Endothelial cell of umbilical vein (primary cell): ENCODE measurements at regions not wholly inside any gene's neighbourhood (a gene's known extent, or its start where the extent isn't known, plus 50 kb on each side); places are given as distances from the start of the nearest gene placed in this dataset.

Experiments
- BruUV-seq: library from RNA; stranded (reverse); fragments of 400-500 nt; replicated peaks from 2 replicates; lab custom pipeline; 2021; lab: Mats Ljungman, UMichigan
- CTCF ChIA-PET: fragments of 300-600, 350-600 bp; sonication (Branson Sonifier 250); formaldehyde crosslinking; loops from one replicate; lab custom pipeline; 2021; ENCODE audit warnings: antibody characterized with exemption, inconsistent platforms; lab: Charles Lee
- POLR2A ChIA-PET: fragments of 300-600, 350-600 bp; sonication (Branson Sonifier 250); formaldehyde crosslinking; loops from one replicate; lab custom pipeline; 2021; ENCODE audit warnings: antibody characterized with exemption, inconsistent platforms; lab: Charles Lee
- DNase-seq: peaks from one replicate; pipeline ENCODE4 v3.0.0-alpha.2; 2011; ENCODE audit warnings: low read depth, low spot score
- FAIRE-seq: peaks from 2 replicates; lab custom pipeline; 2011; peaks lifted over from hg19 to GRCh38; lab: Jason Lieb, UNC
- H2AFZ ChIP-seq: 2 replicates; pipeline ENCODE4 v1.6.0; 2012; ENCODE audit warnings: low read depth, low read length, control low read depth, inconsistent platforms
- H3K27ac ChIP-seq: 2 replicates; pipeline ENCODE4 v1.5.1; 2011; ENCODE audit warnings: low read depth, mild to moderate bottlenecking, control low read depth, low read length, moderate library complexity; ENCODE audit not compliant: insufficient read depth
- H3K27me3 ChIP-seq, 2 experiments: 2 replicates each; pipeline versions ENCODE4 v1.6.0 to v1.6.1; 2011; ENCODE audit warnings: low read length in 2 of 2, mixed read lengths in 1 of 2; ENCODE audit not compliant: control insufficient read depth in 2 of 2, insufficient read depth in 2 of 2
- H3K36me3 ChIP-seq, 2 experiments: 2 replicates in 1 of 2; 3 replicates in 1 of 2; pipeline ENCODE4 v1.5.1; 2011; ENCODE audit warnings: low read length in 2 of 2, mild to moderate bottlenecking in 1 of 2, moderate library complexity in 1 of 2; ENCODE audit not compliant: control insufficient read depth in 2 of 2, insufficient read depth in 2 of 2; ENCODE audit errors: extremely low read depth in 1 of 2
- H3K4me1 ChIP-seq: 3 replicates; pipeline ENCODE4 v1.5.1; 2011; ENCODE audit warnings: mild to moderate bottlenecking, low read length; ENCODE audit not compliant: control insufficient read depth, insufficient read depth; ENCODE audit errors: extremely low read depth
- H3K4me2 ChIP-seq: 2 replicates; pipeline ENCODE4 v1.6.1; 2011; ENCODE audit warnings: low read length, control low read depth, mixed read lengths; ENCODE audit not compliant: insufficient read depth
- H3K4me3 ChIP-seq, 3 experiments: fragments of 200-600 bp in 1 of 3; sonication (generic), shearing (Covaris generic) in 1 of 3; replicated peaks in 1 of 3; 2 replicates each; pipeline ENCODE4 v1.5.1; 2011 to 2016; ENCODE audit warnings: control low read depth in 3 of 3, low read length in 3 of 3, mild to moderate bottlenecking in 2 of 3, inconsistent platforms in 1 of 3, low read depth in 1 of 3, moderate library complexity in 1 of 3; ENCODE audit not compliant: insufficient read depth in 1 of 3
- H3K79me2 ChIP-seq: 2 replicates; pipeline ENCODE4 v1.6.0; 2012; ENCODE audit warnings: low read length, inconsistent platforms; ENCODE audit not compliant: control insufficient read depth, insufficient read depth
- H3K9ac ChIP-seq: replicated peaks from 2 replicates; pipeline ENCODE3; 2011; ENCODE audit warnings: low read length, control low read depth; ENCODE audit not compliant: insufficient read depth; ENCODE audit errors: extremely low read depth
- H3K9me1 ChIP-seq: replicated peaks from 3 replicates; pipeline ENCODE4 v1.6.0; 2011; ENCODE audit warnings: mild to moderate bottlenecking, low read length; ENCODE audit not compliant: control insufficient read depth, insufficient read depth; ENCODE audit errors: extremely low read depth
- H3K9me3 ChIP-seq: replicated peaks from 2 replicates; pipeline ENCODE4 v1.5.1; 2012; ENCODE audit warnings: low read length, inconsistent platforms; ENCODE audit not compliant: control insufficient read depth, insufficient read depth
- H4K20me1 ChIP-seq: replicated peaks from 2 replicates; pipeline ENCODE3; 2011; ENCODE audit warnings: mild to moderate bottlenecking, low read length; ENCODE audit not compliant: control insufficient read depth, insufficient read depth; ENCODE audit errors: extremely low read depth
- EZH2 ChIP-seq: IDR thresholded peaks from 2 replicates; pipeline ENCODE4 v1.6.1; 2012; ENCODE audit warnings: borderline replicate concordance, low read depth, mild to moderate bottlenecking, moderate library complexity, low read length, inconsistent platforms; ENCODE audit not compliant: severe bottlenecking
- FOS ChIP-seq: IDR thresholded peaks from 2 replicates; pipeline ENCODE4 v1.6.1; 2011; ENCODE audit warnings: mild to moderate bottlenecking, low read length, moderate library complexity, borderline replicate concordance; ENCODE audit not compliant: insufficient read depth
- JUN ChIP-seq: IDR thresholded peaks from 2 replicates; pipeline ENCODE4 v1.6.1; 2011; ENCODE audit warnings: borderline replicate concordance, low read depth; ENCODE audit not compliant: insufficient read length, insufficient read depth
- MYC ChIP-seq: IDR thresholded peaks from one replicate; pipeline ENCODE4 v1.6.1; 2011; ENCODE audit warnings: mild to moderate bottlenecking, low read depth, low read length
- POLR2A ChIP-seq: IDR thresholded peaks from 2 replicates; pipeline ENCODE4 v1.6.1; 2012; ENCODE audit warnings: low read depth, mild to moderate bottlenecking, control low read depth, low read length
- dilution Hi-C: fragments of 300-500 bp; cut with MboI; formaldehyde crosslinking; loops from one replicate; pipeline ENCODE4 v1.15.0; 2019; ENCODE audit warnings: low sequenced_read_pairs; ENCODE audit not compliant: extremely low pct_ligation_motif_present
- intact Hi-C: fragments of 100-400 bp; cut with micrococcal nuclease; formaldehyde crosslinking; loops from one replicate; pipeline ENCODE4 v1.10.0; 2022
- TF ChIP-seq, protein P1 (sequence below): IDR thresholded peaks from 2 replicates; pipeline ENCODE4 v1.6.1; 2011; ENCODE audit not compliant: insufficient read depth, insufficient read length
- TF ChIP-seq, protein P2 (sequence below), 2 donors: IDR thresholded peaks; 1 replicate in 1 of 2; 2 replicates in 1 of 2; pipeline ENCODE4 v1.5.1; 2011; ENCODE audit warnings: low read length in 2 of 2, mild to moderate bottlenecking in 2 of 2, moderate library complexity in 2 of 2, control low read depth in 1 of 2, inconsistent platforms in 1 of 2, low read depth in 1 of 2; ENCODE audit not compliant: insufficient read depth in 1 of 2; ENCODE audit errors: extremely low read depth in 1 of 2

DNA sequence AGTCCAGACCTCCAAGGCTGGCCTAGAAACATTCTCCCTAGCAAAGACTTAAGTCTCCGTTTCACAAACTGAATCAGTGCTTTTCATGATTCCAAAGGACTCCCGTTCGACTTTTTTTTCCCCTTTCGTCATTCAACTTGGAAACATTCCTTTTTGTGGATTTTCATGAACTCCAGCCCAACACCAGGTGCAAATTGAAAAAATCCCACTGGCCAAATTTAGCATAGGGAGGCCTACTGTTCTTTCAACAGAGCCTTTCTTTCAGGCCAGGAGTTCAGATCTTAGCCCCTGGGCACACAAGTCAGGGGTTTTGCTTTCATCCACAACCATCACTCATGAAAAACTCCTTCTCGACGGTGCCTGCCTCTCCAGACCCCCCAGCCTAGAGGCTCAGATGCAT lies 285.3 kb downstream of the PIK3R1 start:
- POLR2A ChIA-PET = no interaction called here
- no peak overlapping the region for H3K27ac ChIP-seq
- CTCF ChIA-PET = no interaction called here
- no peak overlapping the region for H3K4me2 ChIP-seq
- H3K9me3 ChIP-seq = no peaks in the 10 kb centered on the region
- DNase-seq (no peak), FAIRE-seq (no peak)
- intact Hi-C loops (no loop called here), dilution Hi-C loops (no loop called here)
- H3K9ac ChIP-seq = no peak overlapping the region
- no peak overlapping the region for H3K4me3 ChIP-seq
- no peak overlapping the region for H2AFZ ChIP-seq
- no peak for TF ChIP-seq MYC
- no peak for TF ChIP-seq FOS
- no peak for TF ChIP-seq POLR2A
- TF ChIP-seq JUN = no peak
- TF ChIP-seq, protein P1, sequence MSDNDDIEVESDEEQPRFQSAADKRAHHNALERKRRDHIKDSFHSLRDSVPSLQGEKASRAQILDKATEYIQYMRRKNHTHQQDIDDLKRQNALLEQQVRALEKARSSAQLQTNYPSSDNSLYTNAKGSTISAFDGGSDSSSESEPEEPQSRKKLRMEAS = no peak
- TF ChIP-seq, protein P2, sequence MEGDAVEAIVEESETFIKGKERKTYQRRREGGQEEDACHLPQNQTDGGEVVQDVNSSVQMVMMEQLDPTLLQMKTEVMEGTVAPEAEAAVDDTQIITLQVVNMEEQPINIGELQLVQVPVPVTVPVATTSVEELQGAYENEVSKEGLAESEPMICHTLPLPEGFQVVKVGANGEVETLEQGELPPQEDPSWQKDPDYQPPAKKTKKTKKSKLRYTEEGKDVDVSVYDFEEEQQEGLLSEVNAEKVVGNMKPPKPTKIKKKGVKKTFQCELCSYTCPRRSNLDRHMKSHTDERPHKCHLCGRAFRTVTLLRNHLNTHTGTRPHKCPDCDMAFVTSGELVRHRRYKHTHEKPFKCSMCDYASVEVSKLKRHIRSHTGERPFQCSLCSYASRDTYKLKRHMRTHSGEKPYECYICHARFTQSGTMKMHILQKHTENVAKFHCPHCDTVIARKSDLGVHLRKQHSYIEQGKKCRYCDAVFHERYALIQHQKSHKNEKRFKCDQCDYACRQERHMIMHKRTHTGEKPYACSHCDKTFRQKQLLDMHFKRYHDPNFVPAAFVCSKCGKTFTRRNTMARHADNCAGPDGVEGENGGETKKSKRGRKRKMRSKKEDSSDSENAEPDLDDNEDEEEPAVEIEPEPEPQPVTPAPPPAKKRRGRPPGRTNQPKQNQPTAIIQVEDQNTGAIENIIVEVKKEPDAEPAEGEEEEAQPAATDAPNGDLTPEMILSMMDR (IDR thresholded peaks at IDR 0.05; ENCODE audit: extremely low read depth in 1 of 2, insufficient read depth in 1 of 2, low read depth in 1 of 2, low read length in 2 of 2) = no peak
- no peak for TF ChIP-seq EZH2
- H3K79me2 ChIP-seq = no peaks in the 10 kb centered on the region
- no TSS peak for BruUV-seq
- no peaks in the 10 kb centered on the region for H3K36me3 ChIP-seq
- H4K20me1 ChIP-seq = no peaks in the 10 kb centered on the region
- no peaks in the 10 kb centered on the region for H3K27me3 ChIP-seq
- no peaks in the 10 kb centered on the region for H3K9me1 ChIP-seq
- no peaks in the 10 kb centered on the region for H3K4me1 ChIP-seq
